Mucosa of descending colon (tissue), 3 donors: ENCODE measurements at regions not wholly inside any gene's neighbourhood (a gene's known extent, or its start where the extent isn't known, plus 50 kb on each side); places are given as distances from the start of the nearest gene placed in this dataset.

Experiments used
- ATAC-seq: fragments of 200-7000 bp; cut with Tn5 transposase; one replicate; pipeline ENCODE4 v1.9.1; 2020; ENCODE audit warnings: mild to moderate bottlenecking, moderate library complexity
- DNase-seq, 3 donors: peaks; one replicate each; pipeline ENCODE4 v3.0.0-alpha.2; 2020
- H3K36me3 ChIP-seq: fragments of 200-600 bp; one replicate; pipeline ENCODE4 v1.8.0; 2021; ENCODE audit warnings: low read depth, mild to moderate bottlenecking
- H3K4me1 ChIP-seq: fragments of 200-600 bp; one replicate; pipeline ENCODE4 v1.8.0; 2021; ENCODE audit warnings: low read depth, mild to moderate bottlenecking
- H3K4me3 ChIP-seq: fragments of 200-600 bp; one replicate; pipeline ENCODE4 v1.8.0; 2021; ENCODE audit warnings: mild to moderate bottlenecking
- H3K9me3 ChIP-seq: fragments of 200-600 bp; one replicate; pipeline ENCODE4 v1.8.0; 2021; ENCODE audit warnings: mild to moderate bottlenecking
- intact Hi-C, 2 donors: fragments of 100-400 bp; cut with DNase I in 1 of 2; cut with micrococcal nuclease in 1 of 2; formaldehyde crosslinking; loops; one replicate each; pipeline versions ENCODE4 v1.11.0 to v1.11.1; 2022; cut with DNase I, micrococcal nuclease
- TF ChIP-seq, protein P1 (sequence below): fragments of 200-600 bp; IDR thresholded peaks from one replicate; pipeline ENCODE4 v1.8.0; 2022; ENCODE audit warnings: antibody characterized with exemption, mild to moderate bottlenecking
- donor health status: DM: no; HTN: no; CAD: no; lungs with moderate emphysema.
- donor health status: DM: no; HTN: no; CAD: no.
- donor health status: DM: no; HTN: yes; CAD: no.

DNA sequence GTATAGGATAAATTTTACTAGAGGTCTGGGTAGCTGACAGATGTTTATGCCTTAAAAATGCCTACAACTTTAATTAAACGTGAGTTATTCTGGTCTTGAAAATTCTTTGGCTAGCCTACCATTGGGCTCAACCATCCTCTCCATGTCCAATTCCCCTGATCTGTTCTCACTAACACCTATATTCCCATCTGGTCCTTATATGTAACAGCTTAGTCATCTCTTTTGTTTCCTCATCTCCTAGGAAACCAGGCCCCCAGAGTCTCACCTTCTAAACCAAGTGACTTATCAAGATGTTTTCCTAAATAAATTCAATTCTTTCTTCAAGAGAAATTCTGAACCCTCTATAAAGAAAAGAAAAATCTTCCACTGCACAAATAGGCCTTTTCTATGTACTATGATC is 148.5 kb downstream of the TTC32 start:
- ATAC-seq: no peak

GRCh38 chr2:19752500-19752899 is 149.3 kb downstream of the TTC32 start:
- Histone ChIP-seq H3K4me3 (no peak overlapping the region), H3K36me3 (no peaks in the 10 kb centered on the region), H3K4me1 (no peaks in the 10 kb centered on the region), H3K9me3 (no peaks in the 10 kb centered on the region)
- intact Hi-C loops: no loop called here
- no peak for DNase-seq
- ATAC-seq: no peak
- TF ChIP-seq, protein P1, sequence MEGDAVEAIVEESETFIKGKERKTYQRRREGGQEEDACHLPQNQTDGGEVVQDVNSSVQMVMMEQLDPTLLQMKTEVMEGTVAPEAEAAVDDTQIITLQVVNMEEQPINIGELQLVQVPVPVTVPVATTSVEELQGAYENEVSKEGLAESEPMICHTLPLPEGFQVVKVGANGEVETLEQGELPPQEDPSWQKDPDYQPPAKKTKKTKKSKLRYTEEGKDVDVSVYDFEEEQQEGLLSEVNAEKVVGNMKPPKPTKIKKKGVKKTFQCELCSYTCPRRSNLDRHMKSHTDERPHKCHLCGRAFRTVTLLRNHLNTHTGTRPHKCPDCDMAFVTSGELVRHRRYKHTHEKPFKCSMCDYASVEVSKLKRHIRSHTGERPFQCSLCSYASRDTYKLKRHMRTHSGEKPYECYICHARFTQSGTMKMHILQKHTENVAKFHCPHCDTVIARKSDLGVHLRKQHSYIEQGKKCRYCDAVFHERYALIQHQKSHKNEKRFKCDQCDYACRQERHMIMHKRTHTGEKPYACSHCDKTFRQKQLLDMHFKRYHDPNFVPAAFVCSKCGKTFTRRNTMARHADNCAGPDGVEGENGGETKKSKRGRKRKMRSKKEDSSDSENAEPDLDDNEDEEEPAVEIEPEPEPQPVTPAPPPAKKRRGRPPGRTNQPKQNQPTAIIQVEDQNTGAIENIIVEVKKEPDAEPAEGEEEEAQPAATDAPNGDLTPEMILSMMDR: no peak

More for the DNA sequence above, 148.5 kb downstream of the TTC32 start:
- intact Hi-C loops: no loop called here
- DNase-seq: no peak
- Histone ChIP-seq H3K4me3 (no peak overlapping the region), H3K4me1 (no peaks in the 10 kb centered on the region), H3K9me3 (no peaks in the 10 kb centered on the region), H3K36me3 (no peaks in the 10 kb centered on the region)
- TF ChIP-seq, protein P1: no peak

- no peak for DNase-seq
- Histone ChIP-seq H3K4me3 (no peak overlapping the region), H3K4me1 (no peaks in the 10 kb centered on the region), H3K9me3 (no peaks in the 10 kb centered on the region), H3K36me3 (no peaks in the 10 kb centered on the region)
- intact Hi-C loops: no loop called here
- no peak for ATAC-seq
- TF ChIP-seq, protein P1: no peak
Observed at GRCh38 chr2:19751631-19752030, 150.2 kb downstream of the TTC32 start.

DNA sequence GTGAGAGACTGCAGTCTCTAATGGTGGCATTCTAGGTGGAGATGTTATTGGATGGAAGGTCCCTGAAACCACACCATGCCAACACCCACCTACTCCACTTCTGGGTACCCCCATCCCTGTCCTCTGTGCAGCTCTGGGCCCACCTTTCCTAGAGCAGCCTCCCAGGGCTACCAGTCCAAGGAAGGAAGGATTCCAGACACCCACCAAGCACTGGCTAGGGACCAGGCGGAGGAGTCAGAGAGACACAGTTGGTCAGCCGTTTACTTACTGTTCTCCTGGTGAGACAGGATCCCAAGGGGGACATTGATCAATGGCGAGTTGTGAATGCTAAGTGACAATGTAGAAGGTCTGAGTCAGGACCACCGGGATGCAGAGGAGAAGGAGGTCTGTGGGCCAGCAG is 151.6 kb downstream of the TTC32 start:
- intact Hi-C loops: no loop called here
- Histone ChIP-seq H3K4me3 (no peak overlapping the region), H3K9me3 (no peaks in the 10 kb centered on the region), H3K4me1 (no peaks in the 10 kb centered on the region), H3K36me3 (no peaks in the 10 kb centered on the region)
- DNase-seq: no peak
- TF ChIP-seq, protein P1: no peak
- no peak for ATAC-seq

GRCh38 chr2:19749507-19749836 is 152.3 kb downstream of the TTC32 start:
- intact Hi-C loops: no loop called here
- H3K4me3 ChIP-seq: no peak overlapping the region
- TF ChIP-seq, protein P1: no peak
- H3K36me3 ChIP-seq: no peaks in the 10 kb centered on the region
- H3K9me3 ChIP-seq: no peaks in the 10 kb centered on the region
- no peaks in the 10 kb centered on the region for H3K4me1 ChIP-seq
- no peak for ATAC-seq
- no peak for DNase-seq

- DNase-seq (no peak), ATAC-seq (no peak)
- H3K9me3 ChIP-seq: no peaks in the 10 kb centered on the region
- H3K4me1 ChIP-seq: no peaks in the 10 kb centered on the region
- H3K4me3 ChIP-seq: no peak overlapping the region
- TF ChIP-seq, protein P1: no peak
- intact Hi-C loops: no loop called here
- H3K36me3 ChIP-seq: no peaks in the 10 kb centered on the region
Observed at GRCh38 chr2:19748711-19749506, 152.9 kb downstream of the TTC32 start.
